ENCODE measurements at regions not wholly inside any gene's neighbourhood (a gene's known extent, or its start where the extent isn't known, plus 50 kb on each side); places are given as distances from the start of the nearest gene placed in this dataset.

GRCh38 chr4:134043266-134043665, 158.3 kb downstream of the PABPC4L start:
- Histone ChIP-seq H3K79me1 (ENCODE audit: low read depth in 1 of 2, low read length in 2 of 2) (no peaks in the 10 kb centered on the region), H3K14ac (replicated peaks; ENCODE audit: low read depth, low read length) (no peak overlapping the region), H3K9ac (ENCODE audit: low read depth, low read length) (no peak overlapping the region), H3K36me3 (ENCODE audit: control insufficient read depth, insufficient read depth, low read length) (no peaks in the 10 kb centered on the region), H3K9me3 (ENCODE audit: control insufficient read depth, insufficient read depth, low read length) (no peaks in the 10 kb centered on the region), H2BK120ac (ENCODE audit: low read depth, low read length) (no peak overlapping the region), H3K4ac (ENCODE audit: low read depth, low read length) (no peak overlapping the region), H3K4me2 (ENCODE audit: low read depth, low read length) (no peak overlapping the region), H3K27ac (ENCODE audit: insufficient read depth, low read length) (no peak overlapping the region), H4K20me1 (ENCODE audit: insufficient read depth, low read length) (no peaks in the 10 kb centered on the region), H4K91ac (ENCODE audit: insufficient read depth, low read depth, low read length) (no peak overlapping the region), H4K8ac (ENCODE audit: low read depth in 2 of 2, low read length in 2 of 2) (no peak overlapping the region), H3K23ac (ENCODE audit: low read depth, low read length) (no peak overlapping the region), H3K9me1 (ENCODE audit: insufficient read depth, low read length) (no peaks in the 10 kb centered on the region), H4K5ac (ENCODE audit: low read depth, low read length) (no peak overlapping the region), H2AK5ac (ENCODE audit: low read depth, low read length) (no peak overlapping the region), H3K27me3 (ENCODE audit: control insufficient read depth, insufficient read depth, low read length) (no peaks in the 10 kb centered on the region), H3K4me1 (ENCODE audit: control insufficient read depth, insufficient read depth, low read length) (no peaks in the 10 kb centered on the region), H2BK15ac (ENCODE audit: low read depth, low read length) (no peak overlapping the region), H2AK9ac (replicated peaks; ENCODE audit: low read depth, low read length, poor library complexity) (no peak overlapping the region), H2AFZ (replicated peaks; ENCODE audit: low read length, poor library complexity) (no peak overlapping the region), H3K18ac (ENCODE audit: low read depth, low read length) (no peak overlapping the region), H3K4me3 (ENCODE audit: insufficient read depth, low read depth, low read length) (no peak overlapping the region), H3K56ac (ENCODE audit: extremely low read depth, insufficient read depth, low read length) (no peak overlapping the region), H2BK20ac (ENCODE audit: low read depth, low read length) (no peak overlapping the region), H2BK5ac (ENCODE audit: low read depth, low read length, poor library complexity, severe bottlenecking) (no peak overlapping the region)
- dilution Hi-C loops (cut with HindIII; ENCODE audit: low sequenced_read_pairs, unreplicated experiment) (no loop called here), intact Hi-C loops (cut with micrococcal nuclease) (no loop called here), in situ Hi-C loops (cut with MboI; ENCODE audit: low sequenced_read_pairs) (no loop called here)
- no TSS peak for BruUV-seq (replicated peaks)
- no CpG with 5 or more reads among the region's 3 CpGs for WGBS, 2 experiments (ENCODE audit: extremely low coverage in 2 of 2, insufficient read length in 1 of 2)
- CTCF ChIA-PET, result no interaction called here
- POLR2A ChIA-PET (ENCODE audit: unreplicated experiment), result no interaction called here
- DNase-seq, result no peak
- TF ChIP-seq RAD21 (IDR thresholded peaks at IDR 0.05; ENCODE audit: low read length) (no peak), CEBPB (IDR thresholded peaks at IDR 0.05; ENCODE audit: low read depth, low read length) (no peak), RFX5 (IDR thresholded peaks at IDR 0.05; ENCODE audit: low read depth, low read length) (no peak), MAFK (IDR thresholded peaks at IDR 0.05; ENCODE audit: low read depth, low read length) (peak; percentile 64)
- no peak for ATAC-seq (ENCODE audit: low read depth)

All from IMR-90 (cell line).